Glomerular visceral epithelial cell (primary cell): ENCODE measurements at regions not wholly inside any gene's neighbourhood (a gene's known extent, or its start where the extent isn't known, plus 50 kb on each side); places are given as distances from the start of the nearest gene placed in this dataset.
"Not testable (repeated sequence)": the region's sequence is repeated elsewhere in the genome, so short reads cannot be mapped to it uniquely, and the experiment has no call there.

Experiments
- DNase-seq: peaks from one replicate; pipeline ENCODE4 v3.0.0-alpha.2; 2016; ENCODE audit errors: extremely low spot score

DNA sequence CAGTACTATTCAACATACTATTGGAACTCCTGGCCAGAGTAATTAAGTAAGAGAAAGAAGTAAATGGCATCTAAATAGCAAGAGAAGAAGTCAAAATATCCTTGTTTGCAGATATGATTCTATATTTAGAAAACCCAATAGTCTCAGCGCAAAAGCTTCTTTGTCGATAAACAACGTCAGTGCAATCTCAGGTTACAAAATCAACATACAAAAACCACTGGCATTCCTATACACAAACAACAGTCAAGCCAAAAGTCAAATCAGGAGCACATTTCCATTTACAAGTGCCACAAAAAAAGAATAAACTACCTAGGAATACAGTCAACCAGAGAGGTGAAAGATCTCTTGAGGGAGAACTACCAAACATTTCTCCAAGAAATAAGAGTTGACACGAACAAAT lies 1901.9 kb upstream of the ACO1 start:
- no peak for DNase-seq

DNA sequence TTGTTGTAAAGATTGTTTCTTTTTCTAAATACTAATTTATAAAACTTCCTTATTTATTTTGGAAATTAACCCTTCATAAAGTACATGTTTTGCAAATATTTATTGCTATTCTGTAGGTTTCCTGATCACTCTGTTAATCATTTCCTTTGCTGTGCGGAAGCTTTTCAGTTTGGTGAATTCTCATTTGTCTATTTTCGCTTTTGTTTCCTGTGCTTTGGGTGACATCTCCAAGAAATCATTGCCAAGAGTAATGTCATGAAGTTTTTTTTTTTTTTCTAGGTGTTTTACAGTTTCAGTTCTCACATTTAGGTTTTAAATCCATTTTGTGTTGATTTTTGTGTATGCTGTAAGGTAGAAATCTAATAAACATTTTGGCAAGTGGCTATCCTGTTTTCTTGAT lies 1899.8 kb upstream of the ACO1 start:
- DNase-seq, result no peak

DNA sequence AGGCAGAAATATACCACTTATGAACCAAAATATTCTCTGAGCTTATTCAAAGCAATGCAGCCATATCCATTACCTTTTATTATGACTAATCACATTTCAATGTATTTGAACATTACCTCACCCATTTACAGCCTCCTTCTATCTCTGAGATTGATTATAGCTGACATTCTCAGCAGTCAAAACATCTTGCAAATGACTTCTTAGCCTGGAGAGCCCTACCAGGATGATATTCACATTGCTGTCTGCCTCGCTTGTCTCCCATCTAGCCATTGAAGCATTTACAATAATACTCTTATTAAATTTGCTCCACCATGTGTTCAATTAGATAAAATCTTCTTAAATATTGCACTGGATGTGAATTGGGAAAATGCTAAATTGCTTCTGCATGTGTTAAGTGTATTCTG lies 1879.9 kb upstream of the ACO1 start:
- no peak for DNase-seq

DNA sequence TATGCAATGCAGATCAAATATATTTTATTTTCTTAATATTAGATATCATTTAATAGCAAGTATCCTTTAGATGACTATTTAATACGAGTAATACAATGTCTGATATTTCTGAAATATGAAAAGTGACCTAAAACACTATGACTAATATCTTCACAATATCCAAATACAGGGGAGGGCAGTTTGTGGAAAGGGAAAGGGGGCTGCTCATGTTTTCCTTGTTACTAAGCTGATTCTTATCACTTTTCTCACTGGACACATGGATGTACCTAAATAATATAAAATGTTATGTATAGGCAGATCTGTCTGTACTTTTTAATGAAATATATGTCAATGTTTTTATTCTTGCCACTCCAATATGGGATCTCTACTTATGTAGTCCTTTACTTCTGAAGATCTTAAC lies 1879.1 kb upstream of the ACO1 start:
- DNase-seq, result no peak

DNA sequence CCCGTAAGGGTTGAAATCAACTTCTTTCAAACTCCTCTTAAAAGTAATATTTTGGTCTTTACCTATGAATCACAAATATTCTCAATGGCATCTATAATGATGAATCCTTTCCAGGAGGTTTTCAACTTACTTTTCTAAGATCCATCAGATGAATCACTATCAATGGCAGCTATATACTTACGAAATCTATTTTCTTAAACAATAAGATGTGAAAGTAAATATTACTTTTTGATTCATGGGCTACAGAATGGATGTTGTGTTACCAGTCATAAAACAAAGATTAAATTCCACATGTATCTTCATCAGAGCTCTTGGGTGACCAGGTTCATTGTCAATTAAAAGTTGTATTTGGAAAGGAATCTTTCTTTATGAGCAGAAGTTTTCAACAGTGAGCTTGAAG lies 1877.7 kb upstream of the ACO1 start:
- no peak for DNase-seq

DNA sequence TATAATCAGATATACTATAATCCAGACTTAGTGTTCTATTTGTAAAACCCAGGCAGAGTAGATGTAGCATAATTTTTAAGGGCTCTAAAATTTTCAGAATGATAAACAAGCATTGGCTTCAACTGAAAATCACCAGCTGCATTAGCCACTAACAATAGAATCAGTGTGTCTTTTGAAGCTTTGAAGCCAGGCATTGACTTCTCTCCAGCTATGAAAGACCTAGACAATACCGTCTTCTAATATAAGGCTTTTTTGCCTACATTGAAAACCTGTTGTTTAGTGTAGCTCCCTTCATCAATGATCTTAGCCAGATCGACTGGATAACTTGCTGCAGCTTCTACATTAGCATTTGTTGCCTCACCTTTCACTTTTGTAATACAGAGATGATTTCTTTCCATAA lies 1877.3 kb upstream of the ACO1 start:
- no peak for DNase-seq

DNA sequence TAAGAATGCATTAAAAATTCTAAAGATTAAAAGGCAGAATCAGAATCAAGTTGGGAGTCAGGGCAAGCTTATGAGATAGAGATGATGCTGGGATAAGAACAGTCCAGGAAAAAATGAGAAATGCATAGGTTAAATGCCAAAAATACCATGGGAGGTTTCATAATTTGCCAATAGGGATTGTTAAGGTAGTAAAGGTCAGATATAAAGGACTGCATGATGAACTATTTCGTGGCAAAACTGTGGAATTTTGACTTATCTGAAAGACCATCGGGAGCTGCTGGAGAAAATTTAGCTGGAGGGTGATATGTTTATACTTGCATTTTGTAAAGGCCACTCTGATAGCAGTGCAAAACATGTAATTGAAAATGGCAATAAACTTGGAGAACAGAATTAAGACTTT lies 1872.8 kb upstream of the ACO1 start:
- DNase-seq, result no peak

DNA sequence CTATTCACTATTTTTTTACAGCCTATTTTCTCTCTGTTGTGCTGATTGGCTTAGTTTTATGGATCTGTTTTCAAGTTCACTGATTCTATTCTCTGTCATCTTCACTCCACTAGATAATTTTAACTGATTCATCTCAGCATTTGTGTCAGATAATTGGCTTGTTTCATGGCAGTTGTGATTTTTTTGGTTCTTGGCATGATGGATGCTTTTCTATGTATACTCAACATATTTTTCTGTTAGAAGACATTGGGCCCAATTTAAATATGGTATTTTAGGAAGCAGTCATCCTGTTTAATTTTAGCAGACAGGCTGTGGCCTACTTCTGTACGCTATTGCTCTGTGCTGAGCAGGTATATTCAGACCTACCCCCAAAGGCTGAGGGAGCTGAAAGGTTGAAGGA lies 1865.3 kb upstream of the ACO1 start:
- no peak for DNase-seq

DNA sequence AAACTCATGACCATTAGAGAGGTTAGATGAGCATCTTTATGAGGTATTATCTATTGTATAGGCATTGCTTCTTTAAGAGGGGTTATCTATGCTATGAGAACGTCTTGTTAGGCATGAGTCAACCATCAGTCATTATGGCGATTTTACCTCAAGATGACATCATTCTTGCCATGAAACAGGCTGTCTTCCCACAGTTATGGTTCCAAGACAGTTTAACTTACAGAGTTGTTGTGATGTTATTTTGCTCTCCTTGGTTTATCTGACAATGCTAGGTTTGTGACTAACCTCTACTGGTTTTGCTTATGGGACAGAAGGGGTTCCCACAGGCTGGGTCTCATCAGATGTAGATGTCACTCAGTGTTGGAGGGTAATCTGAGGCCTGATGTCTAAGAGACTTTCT lies 1864.7 kb upstream of the ACO1 start:
- DNase-seq, result peak; percentile 40

DNA sequence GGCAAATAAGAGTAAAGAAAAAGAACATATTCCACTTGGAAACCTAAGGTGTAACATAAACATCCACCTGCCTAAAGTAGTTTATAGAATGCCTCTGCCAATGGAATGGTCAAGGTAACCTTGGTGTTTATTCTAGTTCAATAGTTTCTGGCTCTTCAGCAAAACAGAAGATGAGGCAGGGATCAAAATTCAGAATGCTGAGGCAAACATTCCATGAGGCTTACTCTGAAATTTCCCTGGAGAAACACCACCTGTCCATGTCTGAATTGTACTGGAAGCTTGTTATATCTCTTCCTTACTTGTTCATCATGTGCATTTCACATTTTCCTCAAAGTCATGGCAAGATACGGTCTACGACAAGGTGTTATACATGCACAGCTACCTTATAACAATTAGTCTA lies 1862.4 kb upstream of the ACO1 start:
- DNase-seq, result no peak

DNA sequence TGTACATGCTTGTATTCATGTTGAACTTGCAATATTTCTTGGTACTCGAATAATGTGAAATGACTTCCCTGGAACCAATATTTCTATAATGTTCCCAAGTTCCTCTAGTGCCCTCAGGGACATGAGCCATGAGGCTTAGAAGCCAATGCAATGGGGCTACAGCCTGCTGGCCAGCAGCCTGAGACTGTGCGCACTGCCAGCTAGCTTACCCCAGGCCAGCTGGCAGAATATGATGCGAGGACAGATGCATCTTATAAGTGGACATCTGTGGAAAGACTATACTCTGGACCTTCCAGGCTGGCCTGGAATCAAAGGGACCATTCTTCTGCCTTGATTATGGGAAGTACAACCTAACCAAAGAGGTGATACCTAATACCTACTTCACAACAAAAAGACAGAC lies 1862.0 kb upstream of the ACO1 start:
- no peak for DNase-seq

DNA sequence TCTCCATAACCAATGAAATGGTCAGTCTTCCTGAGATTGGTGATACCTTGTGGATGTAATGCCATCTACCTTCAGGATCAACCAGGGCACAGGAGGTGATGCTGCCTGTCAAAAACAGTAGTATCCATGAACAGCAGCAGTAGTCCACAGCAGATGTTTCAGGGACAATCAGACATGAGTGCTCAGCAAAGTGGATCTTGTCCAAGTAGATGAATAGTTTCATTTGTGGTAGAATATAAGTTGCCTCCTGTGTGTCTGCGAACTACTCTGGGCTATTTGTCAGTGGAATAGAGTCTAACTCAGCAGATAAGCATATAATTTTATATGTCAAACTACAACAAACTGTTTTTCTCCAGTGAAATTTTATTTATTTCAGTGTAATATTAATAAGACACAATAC lies 1860.1 kb upstream of the ACO1 start:
- no peak for DNase-seq

DNA sequence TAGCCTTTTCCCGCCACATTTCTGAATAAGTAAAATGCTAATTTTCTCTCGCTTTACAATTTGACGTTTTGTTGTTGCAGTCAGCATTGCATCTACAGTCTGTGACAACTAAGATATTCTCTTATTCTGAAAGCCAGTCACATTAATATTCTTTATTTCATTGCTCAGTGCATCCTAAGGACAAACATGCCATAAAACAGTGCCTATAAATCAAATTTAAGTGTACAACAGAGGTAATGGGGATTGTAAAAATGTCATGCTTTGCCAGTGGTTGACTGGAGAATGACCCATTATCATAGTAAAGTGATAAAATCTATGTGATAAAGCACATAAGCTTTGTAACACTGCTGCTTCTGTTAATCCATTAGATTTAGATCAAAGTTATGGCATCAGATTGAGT lies 1850.0 kb upstream of the ACO1 start:
- DNase-seq, result no peak

DNA sequence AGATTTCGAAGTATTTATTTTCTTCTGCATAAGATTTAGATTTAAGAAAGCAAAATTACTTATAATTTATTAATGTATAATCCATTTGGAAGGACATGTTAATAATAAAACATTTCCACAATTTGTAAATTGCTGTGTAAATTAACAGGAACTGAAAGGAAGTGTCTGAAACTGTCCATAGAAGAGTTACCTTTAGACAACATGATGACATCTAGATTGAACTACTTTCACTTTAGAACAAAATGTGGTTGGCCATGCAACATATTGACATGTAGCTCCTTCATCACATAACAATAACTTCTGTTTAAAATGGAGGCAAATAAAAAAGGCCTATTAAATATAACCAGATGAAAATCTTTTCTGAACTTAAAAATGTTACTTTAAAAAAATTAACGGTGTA lies 1849.5 kb upstream of the ACO1 start:
- DNase-seq, result no peak

DNA sequence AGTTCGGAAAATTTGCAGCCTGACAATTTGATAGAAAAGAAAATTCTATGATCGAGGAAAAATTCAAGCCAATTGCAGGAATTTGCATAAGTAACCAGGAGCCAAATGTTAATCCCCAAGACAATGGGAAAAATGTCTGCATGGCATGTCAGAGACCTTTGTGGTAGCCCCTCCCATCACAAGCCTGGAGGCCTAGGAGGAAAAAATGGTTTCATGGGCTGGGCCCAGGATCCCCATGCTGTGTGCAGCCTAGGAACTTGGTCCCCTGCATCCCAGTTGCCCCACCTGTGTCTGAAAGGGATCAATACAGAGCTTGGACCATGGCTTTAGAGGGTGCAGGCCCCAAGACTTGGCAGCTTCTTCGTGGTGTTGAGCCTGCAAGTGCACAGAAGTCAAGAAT lies 1847.9 kb upstream of the ACO1 start:
- DNase-seq, result no peak

DNA sequence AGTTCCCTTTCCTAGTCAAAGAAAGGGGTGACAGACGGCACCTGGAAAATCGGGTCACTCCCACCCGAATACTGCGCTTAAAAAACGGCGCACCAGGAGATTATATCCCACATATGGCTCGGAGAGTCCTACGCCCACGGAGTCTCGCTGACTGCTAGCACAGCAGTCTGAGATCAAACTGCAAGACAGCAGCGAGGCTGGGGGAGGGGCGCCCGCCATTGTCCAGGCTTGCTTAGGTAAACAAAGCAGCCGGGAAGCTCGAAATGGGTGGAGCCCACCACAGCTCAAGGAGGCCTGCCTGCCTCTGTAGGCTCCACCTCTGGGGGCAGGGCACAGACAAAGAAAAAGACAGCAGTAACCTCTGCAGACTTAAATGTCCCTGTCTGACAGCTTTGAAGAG lies 1844.7 kb upstream of the ACO1 start:
- not testable (repeated sequence) for DNase-seq

DNA sequence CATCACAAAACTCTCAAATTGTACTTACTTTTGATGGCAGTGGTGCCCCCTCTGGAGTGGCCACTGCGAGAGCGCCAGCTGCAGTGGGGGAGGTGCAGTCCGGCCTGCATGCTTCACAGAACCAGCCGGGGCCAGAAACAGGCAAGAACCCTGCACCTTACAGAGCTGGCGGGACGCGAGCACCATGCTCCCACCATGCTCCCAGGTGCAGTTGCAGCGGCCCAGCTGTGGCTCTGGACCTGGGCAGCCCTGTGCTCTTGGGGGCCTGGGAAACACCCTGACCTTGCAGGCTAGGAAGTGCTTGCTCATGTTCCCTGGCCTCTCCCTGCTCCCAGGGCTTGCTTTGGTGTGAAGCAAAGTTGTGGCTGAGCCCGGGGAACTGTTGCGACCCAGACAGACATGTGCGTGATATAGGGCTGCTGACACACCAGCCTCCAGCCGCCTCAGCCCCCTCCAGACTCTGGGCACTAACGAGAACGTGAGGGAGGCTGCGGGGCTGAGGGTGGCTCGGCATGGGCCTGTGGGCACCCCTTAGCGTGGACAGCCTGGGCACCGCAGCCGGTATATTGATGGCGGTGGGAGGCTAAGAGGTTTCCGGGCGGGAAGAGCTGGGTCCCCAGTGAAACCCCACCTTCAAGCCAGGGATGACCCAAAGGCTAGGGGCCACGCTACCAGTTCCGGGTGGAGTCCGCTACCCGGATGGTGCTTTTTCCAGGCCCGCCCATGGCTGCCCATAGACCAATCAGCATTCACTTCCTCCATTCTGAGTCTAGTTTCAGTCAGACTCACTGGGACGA lies 1809.9 kb upstream of the ACO1 start:
- no peak for DNase-seq

DNA sequence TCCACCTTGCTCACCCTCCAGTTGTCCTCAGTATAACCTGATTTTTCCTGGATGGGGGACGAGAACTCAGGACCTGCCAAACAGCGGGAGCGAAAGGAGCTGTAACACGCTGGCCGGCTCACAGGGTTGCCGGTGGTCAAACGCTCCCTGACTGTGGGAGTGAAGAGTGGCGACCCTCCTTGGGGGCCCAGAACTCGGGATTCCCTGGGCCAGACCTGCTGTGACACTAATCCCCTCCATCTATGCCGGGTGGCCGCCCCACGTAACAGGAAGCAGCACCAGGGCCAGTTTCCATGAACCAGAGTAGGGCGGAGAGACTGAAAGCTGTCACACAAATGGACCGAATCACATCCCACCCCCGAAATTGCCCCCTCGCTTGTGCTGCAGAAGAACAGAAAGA lies 1809.2 kb upstream of the ACO1 start:
- no peak for DNase-seq

DNA sequence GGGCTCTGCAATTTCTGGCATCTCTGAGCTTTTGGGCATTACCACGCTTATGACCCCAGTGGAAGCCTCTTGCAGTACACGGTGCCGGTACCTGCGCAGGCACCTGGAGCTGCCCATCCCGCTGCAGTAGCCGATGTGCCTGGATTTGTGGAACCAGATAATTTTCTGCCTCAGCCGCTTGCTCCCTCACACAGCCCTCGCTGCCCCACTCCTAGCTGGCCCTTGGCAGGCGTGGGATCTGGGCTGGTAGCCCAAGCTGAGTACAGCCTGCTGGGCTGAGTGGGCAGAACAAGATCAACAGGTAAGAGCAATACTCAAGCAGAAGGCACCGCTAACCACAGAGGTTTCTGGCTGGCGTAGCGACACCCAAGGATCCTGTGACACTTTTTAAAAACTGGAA lies 1808.8 kb upstream of the ACO1 start:
- DNase-seq, result no peak

DNA sequence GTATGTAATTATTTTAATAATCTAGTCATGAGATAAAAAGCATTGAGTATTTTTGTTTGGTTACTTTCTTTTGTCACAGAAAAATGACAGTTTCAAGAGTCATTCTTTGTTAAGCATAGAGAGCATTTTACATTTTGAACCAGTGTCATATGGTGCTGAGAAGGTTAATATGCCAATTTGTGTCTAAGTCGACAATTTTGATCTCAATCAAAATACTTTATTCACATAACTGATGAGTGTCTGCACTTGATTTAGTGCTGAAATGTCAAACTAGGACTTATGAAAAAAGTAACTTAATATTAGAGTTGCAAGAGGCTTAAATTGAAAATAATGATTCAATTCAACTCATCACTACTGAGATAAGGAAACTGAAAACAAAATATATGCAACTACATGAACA lies 1804.6 kb upstream of the ACO1 start:
- no peak for DNase-seq

DNA sequence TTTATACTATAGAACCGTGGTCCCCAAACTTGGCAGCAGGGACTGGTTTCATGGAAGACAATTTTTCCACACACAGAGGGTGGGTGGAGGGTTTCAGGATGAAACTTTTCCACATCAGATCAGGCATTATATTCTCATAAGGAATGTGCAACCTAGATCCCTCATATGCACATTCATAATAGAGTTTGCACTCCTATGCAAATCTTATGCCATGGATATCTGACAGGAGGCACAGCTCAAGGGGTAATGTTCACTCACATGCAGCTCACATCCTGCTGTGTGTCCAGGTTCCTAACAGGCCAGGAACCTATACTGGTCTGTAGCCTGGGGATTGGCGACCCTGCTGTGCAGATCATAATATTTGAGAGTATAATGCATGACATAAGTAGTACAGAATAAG lies 1802.2 kb upstream of the ACO1 start:
- no peak for DNase-seq

DNA sequence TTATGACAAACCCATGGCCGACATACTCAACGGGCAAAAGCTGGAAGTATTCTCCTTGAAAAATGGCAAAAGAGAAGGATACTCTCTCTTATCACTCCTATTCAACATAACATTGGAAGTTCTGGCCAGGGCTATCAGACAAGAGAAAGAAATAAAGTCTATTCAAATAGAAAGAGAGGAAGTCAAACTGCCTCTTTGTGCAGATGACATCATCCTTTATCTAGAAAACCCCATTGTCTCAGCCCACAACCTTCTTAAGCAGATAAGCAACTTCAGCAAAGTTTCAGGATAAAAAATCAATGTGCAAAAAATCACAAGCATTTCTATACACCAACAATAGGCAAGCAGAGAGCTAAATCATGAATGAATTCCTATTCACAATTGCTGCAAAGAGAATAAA lies 1799.9 kb upstream of the ACO1 start:
- no peak for DNase-seq

DNA sequence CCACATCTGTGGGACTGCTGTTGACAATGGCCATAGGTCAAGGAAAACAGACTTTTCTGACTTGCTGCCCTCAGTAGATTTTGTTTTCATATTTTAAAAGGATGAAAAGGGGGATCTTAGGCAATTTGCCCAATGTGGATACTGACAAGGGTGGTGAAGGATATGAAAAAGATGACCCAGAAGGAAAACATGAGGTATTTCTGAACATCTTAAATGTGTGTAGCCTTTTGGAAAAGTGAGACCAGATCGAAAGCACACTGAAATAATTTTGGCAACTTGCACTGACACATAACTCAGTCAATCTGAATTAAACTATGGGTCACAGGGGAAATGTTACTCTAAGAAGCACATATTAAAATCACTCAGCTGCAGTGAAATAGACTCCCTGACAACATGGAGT lies 1793.0 kb upstream of the ACO1 start:
- no peak for DNase-seq

DNA sequence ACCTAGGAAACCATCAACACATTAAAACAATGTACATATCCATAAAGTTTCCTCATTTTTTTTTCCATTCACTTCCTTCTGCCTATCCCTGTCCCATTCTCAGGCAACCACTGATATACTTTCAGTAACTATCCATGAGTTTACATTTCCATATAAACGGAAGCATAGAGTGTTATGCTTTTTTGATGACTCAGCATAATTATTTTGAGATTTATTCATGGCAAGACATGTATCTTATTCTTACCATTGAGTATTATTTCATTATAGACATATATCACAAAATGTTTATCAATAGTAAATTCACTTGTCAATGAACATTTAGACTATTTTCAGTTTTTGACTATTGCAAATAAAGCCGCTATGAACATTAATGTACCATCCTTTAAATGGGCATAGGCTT lies 1786.8 kb upstream of the ACO1 start:
- DNase-seq, result no peak
